H1 (cell line): ENCODE measurements at regions not wholly inside any gene's neighbourhood (a gene's known extent, or its start where the extent isn't known, plus 50 kb on each side); places are given as distances from the start of the nearest gene placed in this dataset.

Experiments
- CBX8 ChIP-seq: fragments of 300-800, 300-1000 bp; sonication (generic); IDR thresholded peaks from 2 replicates; pipeline ENCODE4 v1.7.1; 2016; ENCODE audit warnings: low read depth, low read length, borderline replicate concordance
- CHD1 ChIP-seq: IDR thresholded peaks from 2 replicates; pipeline ENCODE4 v1.6.1; 2012; ENCODE audit warnings: low read depth, low read length, improper control_type of control experiment
- GABPA ChIP-seq: IDR thresholded peaks from 2 replicates; pipeline ENCODE4 v1.6.1; 2011; ENCODE audit warnings: mild to moderate bottlenecking, low read length, moderate library complexity, borderline replicate concordance; ENCODE audit not compliant: insufficient read depth
- GTF2F1 ChIP-seq: IDR thresholded peaks from 2 replicates; pipeline ENCODE4 v1.6.1; 2012; ENCODE audit warnings: low read depth, low read length, improper control_type of control experiment, borderline replicate concordance
- POU5F1 ChIP-seq: IDR thresholded peaks from 2 replicates; pipeline ENCODE4 v1.6.1; 2011; ENCODE audit warnings: low read depth, mild to moderate bottlenecking, low read length, moderate library complexity
- SP1 ChIP-seq: IDR thresholded peaks from 2 replicates; pipeline ENCODE4 v1.6.1; 2011; ENCODE audit warnings: low read depth, low read length
- SUZ12 ChIP-seq: fragments of 200-600 bp; sonication (generic); IDR thresholded peaks from 2 replicates; pipeline ENCODE4 v1.6.1; 2012; ENCODE audit warnings: mild to moderate bottlenecking, inconsistent platforms, low read length, moderate library complexity, mixed read lengths
- TF ChIP-seq, protein P1 (sequence below): fragments of 300-600 bp; sonication (generic); IDR thresholded peaks from 2 replicates; pipeline ENCODE4 v1.7.1; 2012; ENCODE audit warnings: low read length, moderate library complexity, mild to moderate bottlenecking, inconsistent platforms; ENCODE audit not compliant: insufficient replicate concordance

DNA sequence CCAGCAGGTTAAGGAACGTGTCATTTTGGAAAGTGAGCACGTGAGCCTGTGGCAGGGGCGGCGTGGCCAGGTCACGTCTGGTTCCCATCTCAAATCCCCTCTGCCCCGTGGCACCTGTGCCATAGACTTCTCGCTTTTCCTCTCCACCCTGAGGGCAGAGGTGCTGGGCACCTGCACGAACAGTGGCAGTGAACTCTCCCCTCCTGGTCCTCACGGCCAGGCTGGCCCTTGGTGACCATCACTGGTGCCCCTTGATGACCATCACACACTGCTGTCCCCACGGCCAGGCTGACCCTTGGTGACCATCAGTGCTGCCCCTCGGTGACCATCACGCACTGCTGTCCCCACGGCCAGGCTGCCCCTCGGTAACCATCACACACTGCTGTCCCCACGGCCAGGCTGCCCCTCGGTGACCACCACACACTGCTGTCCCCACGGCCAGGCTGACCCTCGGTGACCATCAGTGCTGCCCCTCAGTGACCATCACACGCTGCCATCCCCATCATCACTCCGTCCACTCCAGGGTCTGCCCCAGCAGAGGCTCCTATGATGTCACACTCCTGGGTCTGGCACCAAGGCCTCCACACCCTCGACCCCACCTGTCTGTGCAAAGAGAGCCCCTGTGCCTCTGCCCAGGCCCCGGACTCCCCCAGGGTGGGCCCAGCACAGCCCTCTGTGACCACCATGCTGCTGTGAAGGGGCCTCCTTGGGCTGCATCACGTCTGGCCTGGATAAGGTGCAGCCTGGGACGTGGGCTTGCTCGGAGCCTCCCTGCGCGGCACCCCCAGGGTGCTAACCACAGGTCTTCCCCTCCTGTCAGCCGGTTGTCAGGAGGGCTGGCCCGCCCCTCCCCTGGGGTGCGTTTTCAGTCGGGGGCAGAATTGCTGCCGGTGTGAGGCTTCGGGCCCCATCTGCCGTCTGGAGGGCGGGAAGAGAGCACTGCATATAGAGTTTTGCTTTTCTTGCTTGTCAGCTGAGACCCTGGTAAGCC lies 738.6 kb downstream of the BRD1 start (continued):
- TF ChIP-seq GTF2F1 (no peak), SUZ12 (no peak), POU5F1 (no peak), CHD1 (no peak), GABPA (no peak), CBX8 (no peak), SP1 (no peak)
- TF ChIP-seq, protein P1, sequence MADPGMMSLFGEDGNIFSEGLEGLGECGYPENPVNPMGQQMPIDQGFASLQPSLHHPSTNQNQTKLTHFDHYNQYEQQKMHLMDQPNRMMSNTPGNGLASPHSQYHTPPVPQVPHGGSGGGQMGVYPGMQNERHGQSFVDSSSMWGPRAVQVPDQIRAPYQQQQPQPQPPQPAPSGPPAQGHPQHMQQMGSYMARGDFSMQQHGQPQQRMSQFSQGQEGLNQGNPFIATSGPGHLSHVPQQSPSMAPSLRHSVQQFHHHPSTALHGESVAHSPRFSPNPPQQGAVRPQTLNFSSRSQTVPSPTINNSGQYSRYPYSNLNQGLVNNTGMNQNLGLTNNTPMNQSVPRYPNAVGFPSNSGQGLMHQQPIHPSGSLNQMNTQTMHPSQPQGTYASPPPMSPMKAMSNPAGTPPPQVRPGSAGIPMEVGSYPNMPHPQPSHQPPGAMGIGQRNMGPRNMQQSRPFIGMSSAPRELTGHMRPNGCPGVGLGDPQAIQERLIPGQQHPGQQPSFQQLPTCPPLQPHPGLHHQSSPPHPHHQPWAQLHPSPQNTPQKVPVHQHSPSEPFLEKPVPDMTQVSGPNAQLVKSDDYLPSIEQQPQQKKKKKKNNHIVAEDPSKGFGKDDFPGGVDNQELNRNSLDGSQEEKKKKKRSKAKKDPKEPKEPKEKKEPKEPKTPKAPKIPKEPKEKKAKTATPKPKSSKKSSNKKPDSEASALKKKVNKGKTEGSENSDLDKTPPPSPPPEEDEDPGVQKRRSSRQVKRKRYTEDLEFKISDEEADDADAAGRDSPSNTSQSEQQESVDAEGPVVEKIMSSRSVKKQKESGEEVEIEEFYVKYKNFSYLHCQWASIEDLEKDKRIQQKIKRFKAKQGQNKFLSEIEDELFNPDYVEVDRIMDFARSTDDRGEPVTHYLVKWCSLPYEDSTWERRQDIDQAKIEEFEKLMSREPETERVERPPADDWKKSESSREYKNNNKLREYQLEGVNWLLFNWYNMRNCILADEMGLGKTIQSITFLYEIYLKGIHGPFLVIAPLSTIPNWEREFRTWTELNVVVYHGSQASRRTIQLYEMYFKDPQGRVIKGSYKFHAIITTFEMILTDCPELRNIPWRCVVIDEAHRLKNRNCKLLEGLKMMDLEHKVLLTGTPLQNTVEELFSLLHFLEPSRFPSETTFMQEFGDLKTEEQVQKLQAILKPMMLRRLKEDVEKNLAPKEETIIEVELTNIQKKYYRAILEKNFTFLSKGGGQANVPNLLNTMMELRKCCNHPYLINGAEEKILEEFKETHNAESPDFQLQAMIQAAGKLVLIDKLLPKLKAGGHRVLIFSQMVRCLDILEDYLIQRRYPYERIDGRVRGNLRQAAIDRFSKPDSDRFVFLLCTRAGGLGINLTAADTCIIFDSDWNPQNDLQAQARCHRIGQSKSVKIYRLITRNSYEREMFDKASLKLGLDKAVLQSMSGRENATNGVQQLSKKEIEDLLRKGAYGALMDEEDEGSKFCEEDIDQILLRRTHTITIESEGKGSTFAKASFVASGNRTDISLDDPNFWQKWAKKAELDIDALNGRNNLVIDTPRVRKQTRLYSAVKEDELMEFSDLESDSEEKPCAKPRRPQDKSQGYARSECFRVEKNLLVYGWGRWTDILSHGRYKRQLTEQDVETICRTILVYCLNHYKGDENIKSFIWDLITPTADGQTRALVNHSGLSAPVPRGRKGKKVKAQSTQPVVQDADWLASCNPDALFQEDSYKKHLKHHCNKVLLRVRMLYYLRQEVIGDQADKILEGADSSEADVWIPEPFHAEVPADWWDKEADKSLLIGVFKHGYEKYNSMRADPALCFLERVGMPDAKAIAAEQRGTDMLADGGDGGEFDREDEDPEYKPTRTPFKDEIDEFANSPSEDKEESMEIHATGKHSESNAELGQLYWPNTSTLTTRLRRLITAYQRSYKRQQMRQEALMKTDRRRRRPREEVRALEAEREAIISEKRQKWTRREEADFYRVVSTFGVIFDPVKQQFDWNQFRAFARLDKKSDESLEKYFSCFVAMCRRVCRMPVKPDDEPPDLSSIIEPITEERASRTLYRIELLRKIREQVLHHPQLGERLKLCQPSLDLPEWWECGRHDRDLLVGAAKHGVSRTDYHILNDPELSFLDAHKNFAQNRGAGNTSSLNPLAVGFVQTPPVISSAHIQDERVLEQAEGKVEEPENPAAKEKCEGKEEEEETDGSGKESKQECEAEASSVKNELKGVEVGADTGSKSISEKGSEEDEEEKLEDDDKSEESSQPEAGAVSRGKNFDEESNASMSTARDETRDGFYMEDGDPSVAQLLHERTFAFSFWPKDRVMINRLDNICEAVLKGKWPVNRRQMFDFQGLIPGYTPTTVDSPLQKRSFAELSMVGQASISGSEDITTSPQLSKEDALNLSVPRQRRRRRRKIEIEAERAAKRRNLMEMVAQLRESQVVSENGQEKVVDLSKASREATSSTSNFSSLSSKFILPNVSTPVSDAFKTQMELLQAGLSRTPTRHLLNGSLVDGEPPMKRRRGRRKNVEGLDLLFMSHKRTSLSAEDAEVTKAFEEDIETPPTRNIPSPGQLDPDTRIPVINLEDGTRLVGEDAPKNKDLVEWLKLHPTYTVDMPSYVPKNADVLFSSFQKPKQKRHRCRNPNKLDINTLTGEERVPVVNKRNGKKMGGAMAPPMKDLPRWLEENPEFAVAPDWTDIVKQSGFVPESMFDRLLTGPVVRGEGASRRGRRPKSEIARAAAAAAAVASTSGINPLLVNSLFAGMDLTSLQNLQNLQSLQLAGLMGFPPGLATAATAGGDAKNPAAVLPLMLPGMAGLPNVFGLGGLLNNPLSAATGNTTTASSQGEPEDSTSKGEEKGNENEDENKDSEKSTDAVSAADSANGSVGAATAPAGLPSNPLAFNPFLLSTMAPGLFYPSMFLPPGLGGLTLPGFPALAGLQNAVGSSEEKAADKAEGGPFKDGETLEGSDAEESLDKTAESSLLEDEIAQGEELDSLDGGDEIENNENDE, result no peak
